Cardiac fibroblast (primary cell): ENCODE measurements at regions not wholly inside any gene's neighbourhood (a gene's known extent, or its start where the extent isn't known, plus 50 kb on each side); places are given as distances from the start of the nearest gene placed in this dataset.

Experiments used
- DNase-seq, 2 donors: peaks; one replicate each; pipeline versions ENCODE4 v3.0.0 to v3.0.0-alpha.2; 2010; ENCODE audit warnings: low read depth in 2 of 2
- H3K4me3 ChIP-seq, 2 donors: replicated peaks in 1 of 2; 1 replicate in 1 of 2; 2 replicates in 1 of 2; pipeline ENCODE4 v1.5.1; 2011; ENCODE audit warnings: low read depth in 2 of 2, low read length in 2 of 2, mild to moderate bottlenecking in 2 of 2, moderate library complexity in 1 of 2
- CTCF ChIP-seq: IDR thresholded peaks from one replicate; pipeline ENCODE4 v1.5.1; 2011; ENCODE audit warnings: low read depth, mild to moderate bottlenecking, low read length, inconsistent platforms

GRCh38 chr2:57343391-57344006 is 703.1 kb upstream of the VRK2 start:
- no peak overlapping the region for H3K4me3 ChIP-seq
- no peak for DNase-seq
- TF ChIP-seq CTCF: no peak

- H3K4me3 ChIP-seq: no peak overlapping the region
- TF ChIP-seq CTCF: no peak
- DNase-seq: no peak
Measured at GRCh38 chr2:57368190-57368589, 678.4 kb upstream of the VRK2 start.

GRCh38 chr2:57370882-57371585 is 675.6 kb upstream of the VRK2 start:
- DNase-seq: peak in 1 of 2 donors; percentile 36
- H3K4me3 ChIP-seq: no peak overlapping the region
- TF ChIP-seq CTCF: no peak

- no peak for DNase-seq
- H3K4me3 ChIP-seq: no peak overlapping the region
- TF ChIP-seq CTCF: no peak
Measured at GRCh38 chr2:57372237-57372984, 674.2 kb upstream of the VRK2 start.

GRCh38 chr2:57373530-57373929 is 673.1 kb upstream of the VRK2 start:
- H3K4me3 ChIP-seq: no peak overlapping the region
- no peak for TF ChIP-seq CTCF
- peak; percentile 41 to 93 for DNase-seq

- TF ChIP-seq CTCF: peak; percentile 33
- no peak overlapping the region for H3K4me3 ChIP-seq
- DNase-seq: peak in 1 of 2 donors; percentile 41
Measured at GRCh38 chr2:57376985-57377384, 669.6 kb upstream of the VRK2 start.
